Left lung (tissue), 4 donors: ENCODE measurements at regions not wholly inside any gene's neighbourhood (a gene's known extent, or its start where the extent isn't known, plus 50 kb on each side); places are given as distances from the start of the nearest gene placed in this dataset.
"Not testable (repeated sequence)": the region's sequence is repeated elsewhere in the genome, so short reads cannot be mapped to it uniquely, and the experiment has no call there.

Experiments used
- ATAC-seq: fragments of 200-7000 bp; cut with Tn5 transposase; one replicate; pipeline ENCODE4 v1.9.1; 2020; ENCODE audit warnings: moderate library complexity
- DNase-seq, 4 donors: peaks; one replicate each; pipeline ENCODE4 v3.0.0-alpha.2; 2013 to 2020
- H3K27ac ChIP-seq, 2 donors: fragments of 200-600 bp; sonication (generic) in 1 of 2; one replicate each; pipeline versions ENCODE4 v1.5.0 to v1.8.0; 2020 to 2021
- H3K27me3 ChIP-seq, 2 donors: fragments of 200-600 bp; sonication (generic) in 1 of 2; one replicate each; pipeline versions ENCODE4 v1.5.0 to v1.8.0; 2020 to 2021
- H3K36me3 ChIP-seq, 2 donors: fragments of 200-600 bp; sonication (generic) in 1 of 2; one replicate each; pipeline versions ENCODE4 v1.5.0 to v1.8.0; 2020 to 2021
- H3K4me1 ChIP-seq, 2 donors: fragments of 200-600 bp; one replicate each; pipeline ENCODE4 v1.8.0; 2021
- H3K4me3 ChIP-seq, 2 donors: fragments of 200-600 bp; sonication (generic) in 1 of 2; one replicate each; pipeline versions ENCODE4 v1.5.0 to v1.8.0; 2020 to 2021; ENCODE audit warnings: mild to moderate bottlenecking in 1 of 2
- H3K9me3 ChIP-seq, 2 donors: fragments of 200-600 bp; sonication (generic) in 1 of 2; one replicate each; pipeline versions ENCODE4 v1.5.0 to v1.8.0; 2020 to 2021
- CTCF ChIP-seq, 2 donors: fragments of 200-600 bp; sonication (generic) in 1 of 2; IDR thresholded peaks; one replicate each; pipeline versions ENCODE4 v1.5.0 to v1.8.0; 2021; ENCODE audit warnings: antibody characterized with exemption in 2 of 2
- intact Hi-C, 2 donors: fragments of 100-400 bp; cut with DNase I; formaldehyde crosslinking; loops; one replicate each; pipeline versions ENCODE4 v1.11.2 to v1.14.2; 2022
- donor health status: DM: no; HTN: yes; CAD: no.
- donor health status: DM: no; HTN: no; CAD: no.

GRCh38 chr22:11307998-11308397 lies 4220.0 kb upstream of the OR11H1 start:
- no peak for TF ChIP-seq CTCF (IDR thresholded peaks at IDR 0.05)
- DNase-seq = peak in 1 of 4 donors; percentile 81
- H3K36me3 ChIP-seq = no peaks in the 10 kb centered on the region
- ATAC-seq = no peak
- no peaks in the 10 kb centered on the region for H3K4me1 ChIP-seq
- intact Hi-C loops = no loop called here
- H3K4me3 ChIP-seq = no peak overlapping the region
- no peaks in the 10 kb centered on the region for H3K27me3 ChIP-seq
- H3K27ac ChIP-seq = no peak overlapping the region
- peaks cover 0 to 86% of the 10 kb centered on the region in 2 donors for H3K9me3 ChIP-seq

GRCh38 chr22:11309777-11310176 lies 4218.2 kb upstream of the OR11H1 start:
- peaks cover 0 to 90% of the 10 kb centered on the region in 2 donors for H3K9me3 ChIP-seq

GRCh38 chr22:11310647-11311046 lies 4217.3 kb upstream of the OR11H1 start:
- H3K36me3 ChIP-seq, ATAC-seq, H3K27me3 ChIP-seq, H3K4me1 ChIP-seq, H3K4me3 ChIP-seq, H3K27ac ChIP-seq, intact Hi-C loops, DNase-seq: not testable (repeated sequence)
- peaks cover 0 to 86% of the 10 kb centered on the region in 2 donors for H3K9me3 ChIP-seq

More at GRCh38 chr22:11309777-11310176, 4218.2 kb upstream of the OR11H1 start:
- intact Hi-C loops, H3K36me3 ChIP-seq, ATAC-seq, H3K4me3 ChIP-seq, DNase-seq, H3K27me3 ChIP-seq, H3K27ac ChIP-seq, H3K4me1 ChIP-seq: not testable (repeated sequence)

GRCh38 chr22:11312640-11313039 lies 4215.4 kb upstream of the OR11H1 start:
- DNase-seq, intact Hi-C loops, H3K36me3 ChIP-seq, H3K27ac ChIP-seq, H3K4me3 ChIP-seq, ATAC-seq, H3K4me1 ChIP-seq, H3K27me3 ChIP-seq: not testable (repeated sequence)
- H3K9me3 ChIP-seq = peaks cover 0 to 81% of the 10 kb centered on the region in 2 donors

- H3K27me3 ChIP-seq, DNase-seq, H3K36me3 ChIP-seq, ATAC-seq, intact Hi-C loops, H3K4me3 ChIP-seq, H3K4me1 ChIP-seq, H3K27ac ChIP-seq: not testable (repeated sequence)
- H3K9me3 ChIP-seq = peaks cover 0 to 75% of the 10 kb centered on the region in 2 donors
Observed at GRCh38 chr22:11313040-11313759, 4214.8 kb upstream of the OR11H1 start.

GRCh38 chr22:11318633-11319032 lies 4209.4 kb upstream of the OR11H1 start:
- H3K27ac ChIP-seq, H3K27me3 ChIP-seq, DNase-seq, H3K4me1 ChIP-seq, intact Hi-C loops, H3K36me3 ChIP-seq, H3K4me3 ChIP-seq, ATAC-seq: not testable (repeated sequence)
- peaks cover 0 to 38% of the 10 kb centered on the region in 2 donors for H3K9me3 ChIP-seq

GRCh38 chr22:11324439-11325037 lies 4203.5 kb upstream of the OR11H1 start:
- ATAC-seq, intact Hi-C loops: not testable (repeated sequence)

GRCh38 chr22:11325767-11326166 lies 4202.2 kb upstream of the OR11H1 start:
- TF ChIP-seq CTCF (IDR thresholded peaks at IDR 0.05) = no peak
- Histone ChIP-seq H3K4me3 (no peak overlapping the region), H3K27ac (no peak overlapping the region), H3K9me3 (peaks cover 2 to 62% of the 10 kb centered on the region in 2 donors), H3K27me3 (no peaks in the 10 kb centered on the region), H3K4me1 (no peaks in the 10 kb centered on the region), H3K36me3 (no peaks in the 10 kb centered on the region)
- intact Hi-C loops = no loop called here
- ATAC-seq = no peak
- no peak for DNase-seq

More at GRCh38 chr22:11324439-11325037, 4203.5 kb upstream of the OR11H1 start:
- H3K36me3 ChIP-seq, DNase-seq, H3K27ac ChIP-seq, H3K4me1 ChIP-seq, H3K4me3 ChIP-seq, H3K27me3 ChIP-seq: not testable (repeated sequence)
- peaks cover 0 to 57% of the 10 kb centered on the region in 2 donors for H3K9me3 ChIP-seq

GRCh38 chr22:11341387-11342068 lies 4186.5 kb upstream of the OR11H1 start:
- H3K4me1 ChIP-seq, intact Hi-C loops, H3K27ac ChIP-seq, H3K27me3 ChIP-seq, H3K36me3 ChIP-seq, DNase-seq, H3K4me3 ChIP-seq, ATAC-seq: not testable (repeated sequence)
- H3K9me3 ChIP-seq = peaks cover 0 to 53% of the 10 kb centered on the region in 2 donors

- H3K4me3 ChIP-seq, DNase-seq, H3K27me3 ChIP-seq, intact Hi-C loops, ATAC-seq, H3K36me3 ChIP-seq, H3K27ac ChIP-seq, H3K4me1 ChIP-seq: not testable (repeated sequence)
- H3K9me3 ChIP-seq = peaks cover 0 to 61% of the 10 kb centered on the region in 2 donors
Observed at GRCh38 chr22:11351181-11351580, 4176.8 kb upstream of the OR11H1 start.

- intact Hi-C loops, H3K36me3 ChIP-seq, H3K27me3 ChIP-seq, DNase-seq, ATAC-seq, H3K4me1 ChIP-seq, H3K27ac ChIP-seq, H3K4me3 ChIP-seq: not testable (repeated sequence)
- H3K9me3 ChIP-seq = peaks cover 0 to 54% of the 10 kb centered on the region in 2 donors
Observed at GRCh38 chr22:11352287-11352686, 4175.7 kb upstream of the OR11H1 start.
